GM12874 (cell line): ENCODE measurements at regions not wholly inside any gene's neighbourhood (a gene's known extent, or its start where the extent isn't known, plus 50 kb on each side); places are given as distances from the start of the nearest gene placed in this dataset.

Experiments
- TF ChIP-seq, protein P1 (sequence below): IDR thresholded peaks from 2 replicates; pipeline ENCODE4 v1.5.1; 2011; ENCODE audit warnings: low read depth, mild to moderate bottlenecking, control low read depth, low read length, moderate library complexity; ENCODE audit not compliant: insufficient read depth

- TF ChIP-seq, protein P1, sequence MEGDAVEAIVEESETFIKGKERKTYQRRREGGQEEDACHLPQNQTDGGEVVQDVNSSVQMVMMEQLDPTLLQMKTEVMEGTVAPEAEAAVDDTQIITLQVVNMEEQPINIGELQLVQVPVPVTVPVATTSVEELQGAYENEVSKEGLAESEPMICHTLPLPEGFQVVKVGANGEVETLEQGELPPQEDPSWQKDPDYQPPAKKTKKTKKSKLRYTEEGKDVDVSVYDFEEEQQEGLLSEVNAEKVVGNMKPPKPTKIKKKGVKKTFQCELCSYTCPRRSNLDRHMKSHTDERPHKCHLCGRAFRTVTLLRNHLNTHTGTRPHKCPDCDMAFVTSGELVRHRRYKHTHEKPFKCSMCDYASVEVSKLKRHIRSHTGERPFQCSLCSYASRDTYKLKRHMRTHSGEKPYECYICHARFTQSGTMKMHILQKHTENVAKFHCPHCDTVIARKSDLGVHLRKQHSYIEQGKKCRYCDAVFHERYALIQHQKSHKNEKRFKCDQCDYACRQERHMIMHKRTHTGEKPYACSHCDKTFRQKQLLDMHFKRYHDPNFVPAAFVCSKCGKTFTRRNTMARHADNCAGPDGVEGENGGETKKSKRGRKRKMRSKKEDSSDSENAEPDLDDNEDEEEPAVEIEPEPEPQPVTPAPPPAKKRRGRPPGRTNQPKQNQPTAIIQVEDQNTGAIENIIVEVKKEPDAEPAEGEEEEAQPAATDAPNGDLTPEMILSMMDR = no peak
Measured at GRCh38 chr6:76165471-76166221, 93.2 kb upstream of the IMPG1 start.

GRCh38 chr6:76162811-76163210 is 90.3 kb upstream of the IMPG1 start:
- TF ChIP-seq, protein P1 = no peak

GRCh38 chr6:76135481-76135880 is 63.0 kb upstream of the IMPG1 start:
- TF ChIP-seq, protein P1 = no peak

DNA sequence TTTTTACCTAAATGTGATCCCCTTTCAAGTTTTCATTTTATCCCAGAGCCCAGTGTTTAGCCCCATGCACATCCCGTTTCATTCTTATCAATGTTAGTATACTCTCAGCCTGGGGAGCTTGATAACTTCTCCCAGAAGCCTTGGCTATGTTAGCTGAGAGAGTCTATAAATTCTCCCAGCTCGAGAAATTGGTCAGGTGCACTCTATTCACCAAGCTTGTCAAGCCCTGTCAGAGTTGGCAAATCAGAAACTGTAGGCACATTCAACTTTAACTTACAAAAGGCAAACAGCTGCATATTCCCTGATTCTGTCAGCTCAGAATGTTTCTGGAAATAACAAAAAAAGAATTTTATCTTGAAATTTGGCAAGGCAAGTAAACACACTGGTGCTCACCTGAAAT is 62.2 kb upstream of the IMPG1 start:
- TF ChIP-seq, protein P1 = no peak

- TF ChIP-seq, protein P1 = no peak
Measured at GRCh38 chr6:76124018-76124417, 51.6 kb upstream of the IMPG1 start.
